WTC11 (cell line): ENCODE measurements at regions not wholly inside any gene's neighbourhood (a gene's known extent, or its start where the extent isn't known, plus 50 kb on each side); places are given as distances from the start of the nearest gene placed in this dataset.

Experiments used
- FOXP1 ChIP-seq: sonication (generic); formaldehyde crosslinking; IDR thresholded peaks from 2 replicates; pipeline ENCODE4 v1.8.0; 2022; ENCODE audit warnings: missing genetic modification reagents, mild to moderate bottlenecking, moderate library complexity, borderline replicate concordance
- TCF7 ChIP-seq: sonication (generic); formaldehyde crosslinking; IDR thresholded peaks from 2 replicates; pipeline ENCODE4 v1.8.0; 2022; ENCODE audit warnings: mild to moderate bottlenecking, low read depth, missing genetic modification reagents, moderate library complexity

GRCh38 chr6:43869079-43869710, 99.2 kb downstream of the VEGFA start:
- no peak for TF ChIP-seq FOXP1 (CRISPR knock-in tag)
- no peak for TF ChIP-seq TCF7 (CRISPR knock-in tag)
